ENCODE measurements at regions not wholly inside any gene's neighbourhood (a gene's known extent, or its start where the extent isn't known, plus 50 kb on each side); places are given as distances from the start of the nearest gene placed in this dataset.
A peak's percentile ranks its signal among the peaks of the same experiment; 100 is the strongest.

DNA sequence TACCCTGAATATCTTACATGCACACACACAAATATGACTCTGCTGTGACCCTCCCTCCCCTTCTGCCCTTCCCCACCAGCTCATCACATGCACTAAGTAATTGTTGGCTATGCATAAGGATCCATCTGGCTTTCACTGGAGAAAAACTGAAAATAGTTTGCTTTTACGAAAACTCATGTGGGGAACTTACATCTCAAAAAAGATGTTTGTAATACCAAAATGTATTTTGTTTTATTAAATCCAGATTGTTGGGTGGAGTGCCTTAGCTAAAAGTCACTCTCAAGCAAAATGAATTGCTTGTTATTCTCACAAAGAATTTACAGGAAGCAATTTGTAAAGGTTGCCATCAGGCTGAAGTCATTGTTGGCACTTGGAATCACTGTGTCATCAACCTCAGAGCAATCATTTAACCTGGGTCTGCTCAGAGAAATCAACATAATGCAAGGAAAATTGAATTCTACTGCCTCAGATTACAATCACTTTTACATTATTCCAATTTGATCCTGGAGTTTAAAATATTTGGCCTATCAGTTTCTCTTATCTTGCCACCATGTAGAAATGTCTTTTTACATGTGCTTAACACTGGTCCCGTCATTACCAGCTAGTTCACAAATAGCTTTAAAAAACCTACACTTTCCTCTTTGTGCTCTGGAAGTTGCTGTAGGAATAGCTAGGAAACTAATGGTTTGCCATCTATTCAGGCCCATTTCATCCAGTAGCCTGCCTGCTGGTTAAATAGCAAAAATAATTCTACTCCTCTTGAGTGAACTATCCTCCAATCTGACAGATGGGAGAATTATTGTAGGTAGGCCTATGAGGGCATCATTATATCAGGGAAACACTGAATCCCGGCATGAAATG is 90.3 kb upstream of the TMEM17 start:
- no peak for DNase-seq (ENCODE audit: low spot score)

DNA sequence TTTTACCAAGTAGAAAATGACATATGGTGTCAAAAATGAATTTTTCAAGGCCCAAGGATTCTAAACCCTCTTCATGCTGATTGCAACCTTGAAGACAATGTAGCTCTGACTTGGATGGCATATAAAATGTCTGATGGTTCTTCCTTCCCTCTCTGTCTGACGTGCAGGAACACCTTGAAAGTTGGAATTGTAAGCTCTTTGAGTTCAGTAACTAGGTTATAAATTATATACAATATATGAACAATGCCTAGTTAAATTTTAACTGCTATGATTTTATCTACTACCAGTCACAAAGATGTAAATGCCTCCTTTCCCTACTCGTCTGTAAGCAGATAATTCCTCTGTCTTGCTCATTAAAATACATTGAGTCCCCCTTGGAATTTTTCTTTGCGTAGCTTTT is 89.5 kb upstream of the TMEM17 start:
- DNase-seq (ENCODE audit: low spot score), result no peak

DNA sequence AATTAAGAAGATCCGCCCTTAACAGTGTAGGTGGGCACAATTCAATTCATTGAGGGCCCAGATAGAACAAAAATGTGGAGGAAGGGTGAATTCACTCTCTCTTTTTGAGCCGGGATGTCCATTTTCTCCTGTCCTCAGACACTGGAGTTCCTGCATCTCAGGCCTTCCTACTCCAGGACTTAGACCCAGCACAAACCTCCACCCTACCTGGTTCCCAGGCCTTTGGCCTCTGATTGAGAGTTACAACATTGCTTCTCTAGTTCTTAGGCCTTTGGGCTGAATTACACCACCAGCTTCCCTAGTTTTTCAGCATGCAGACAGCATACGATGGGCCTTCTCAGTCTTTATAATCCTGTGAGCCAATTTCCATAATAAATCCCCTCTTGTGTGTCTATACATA is 87.8 kb upstream of the TMEM17 start:
- no peak for DNase-seq (ENCODE audit: low spot score)

DNA sequence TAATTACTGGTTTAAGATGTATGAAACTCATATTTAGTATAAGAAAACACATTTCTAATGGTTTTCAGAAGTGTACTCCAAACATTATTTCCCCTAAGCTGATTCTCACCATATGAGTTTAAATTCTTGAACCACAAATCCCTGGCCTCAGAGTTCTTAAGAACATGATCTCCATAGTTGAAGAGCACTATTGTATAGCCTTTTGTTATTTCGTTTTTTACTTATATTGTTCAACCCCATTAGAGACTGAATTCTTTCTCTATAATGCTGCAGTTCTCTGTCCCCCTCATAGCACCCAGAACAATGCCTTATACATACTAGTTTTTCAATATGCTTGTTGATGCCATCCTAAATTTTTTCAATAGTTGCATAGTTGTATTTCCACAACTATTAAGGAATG is 85.5 kb upstream of the TMEM17 start:
- no peak for DNase-seq (ENCODE audit: low spot score)

DNA sequence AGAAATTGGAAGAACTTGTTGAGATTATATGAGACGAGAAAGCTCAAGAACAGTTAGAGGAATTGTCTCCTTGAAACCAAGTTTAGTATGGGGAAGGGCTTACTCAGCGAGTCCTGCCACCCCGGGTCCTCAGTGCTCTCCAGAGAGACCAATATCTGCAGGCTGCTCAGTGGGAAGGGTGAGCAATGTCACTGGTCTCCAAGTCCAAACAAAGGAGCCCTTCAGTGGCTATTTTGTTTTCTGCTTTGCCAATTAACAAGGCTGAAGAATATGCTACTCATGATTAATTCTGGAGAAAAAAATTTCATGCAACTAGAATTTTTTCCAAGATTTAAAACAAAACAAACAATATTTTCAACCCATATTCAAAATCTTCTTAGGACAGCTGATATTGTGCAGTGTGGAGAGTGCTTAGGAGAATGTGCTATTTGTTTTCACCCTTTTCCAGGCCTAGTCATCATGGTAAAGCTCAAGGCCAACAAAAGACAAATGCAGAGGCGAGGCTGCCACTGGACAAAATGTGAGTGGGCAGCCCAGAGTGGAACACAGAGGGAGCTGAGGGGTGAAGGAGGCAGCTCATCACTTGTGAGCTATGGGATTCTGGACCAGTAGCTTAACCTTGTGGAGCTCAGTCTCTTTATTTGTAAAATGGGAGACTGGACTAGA is 83.8 kb upstream of the TMEM17 start:
- peak; percentile 67 for DNase-seq (ENCODE audit: low spot score)

- DNase-seq (ENCODE audit: low spot score), result no peak
These were observed 81.6 kb upstream of the TMEM17 start for GRCh38 chr2:62587592-62587991.

GRCh38 chr2:62586981-62587380 is 81.0 kb upstream of the TMEM17 start:
- peak; percentile 65 for DNase-seq (ENCODE audit: low spot score)

DNA sequence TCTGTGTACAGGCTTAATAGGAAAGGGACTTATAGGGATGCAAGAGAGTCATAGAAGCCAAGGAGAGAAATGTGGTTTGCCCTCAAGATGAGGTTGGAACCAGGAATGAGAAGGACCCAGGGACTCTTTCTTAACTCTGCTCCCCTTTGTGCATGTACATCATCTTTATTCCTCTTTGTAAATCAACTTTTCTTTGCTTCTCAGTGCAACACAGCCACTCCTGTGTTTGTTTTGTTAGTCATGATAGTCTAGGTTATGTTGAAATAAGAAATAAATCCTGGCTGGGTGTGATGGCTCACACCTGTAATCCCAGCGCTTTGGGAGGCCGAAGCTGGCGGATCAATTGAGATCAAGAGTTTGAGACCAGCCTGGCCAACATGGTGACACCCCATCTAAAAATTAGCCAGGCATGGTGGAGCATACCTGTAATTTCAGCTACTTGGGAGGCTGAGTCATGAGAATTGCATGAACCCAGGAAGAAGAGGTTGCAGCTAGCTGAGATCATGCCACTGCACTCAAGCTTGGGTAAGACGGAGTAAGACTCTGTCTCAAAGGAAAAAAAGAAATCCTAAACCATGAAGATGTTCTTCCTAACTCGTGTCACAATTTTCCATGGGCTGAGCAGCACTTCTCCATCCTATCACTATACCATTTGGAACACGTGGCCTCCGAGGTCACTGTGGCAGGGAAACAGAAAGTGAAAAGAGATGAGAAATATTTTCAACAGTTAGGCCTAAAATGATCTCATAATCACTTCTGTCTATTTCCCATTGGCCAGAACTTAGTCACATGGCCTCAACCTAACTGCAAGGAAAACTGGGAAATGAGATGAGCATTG is 73.0 kb upstream of the TMEM17 start:
- DNase-seq (ENCODE audit: low spot score), result no peak

DNA sequence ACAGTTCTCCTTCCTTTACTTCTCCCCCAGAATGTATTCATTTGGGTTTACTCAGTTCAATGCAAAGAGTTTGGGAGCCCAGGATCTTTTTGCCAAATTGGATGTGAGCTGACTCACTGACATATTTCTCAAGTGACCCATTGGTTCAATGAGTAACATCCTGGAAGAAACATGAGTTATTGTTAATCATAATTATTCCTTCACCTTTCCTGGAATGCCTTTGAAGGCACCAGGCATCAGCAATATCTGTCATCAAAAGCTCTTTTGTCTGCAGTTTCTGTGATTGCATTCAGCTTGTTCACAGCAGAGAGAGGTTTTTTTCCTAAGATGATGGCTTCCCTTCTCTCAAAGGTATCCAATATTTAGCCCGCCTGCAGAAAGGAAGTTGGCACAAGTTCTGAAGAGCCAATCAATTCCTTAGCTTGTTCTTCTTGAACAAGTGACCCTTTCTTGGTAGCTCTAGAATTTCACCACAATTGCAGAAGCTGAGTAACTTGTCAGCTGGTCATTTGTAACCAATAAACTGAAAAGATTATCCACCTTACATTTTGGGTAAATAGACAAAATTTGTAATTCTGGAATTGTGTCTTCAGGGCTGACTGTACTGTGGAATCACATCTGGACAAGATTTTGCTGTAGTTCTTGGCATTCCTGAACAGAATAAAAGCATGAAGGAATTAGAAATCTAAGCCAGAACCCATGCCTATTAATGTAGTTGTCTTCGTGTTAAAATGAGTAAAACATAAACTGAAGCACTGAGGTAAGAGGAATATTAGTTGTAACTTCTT is 72.2 kb upstream of the TMEM17 start:
- no peak for DNase-seq (ENCODE audit: low spot score)

GRCh38 chr2:62576276-62576939 is 70.4 kb upstream of the TMEM17 start:
- no peak for DNase-seq (ENCODE audit: low spot score)

- no peak for DNase-seq (ENCODE audit: low spot score)
These were observed 67.9 kb upstream of the TMEM17 start for GRCh38 chr2:62573936-62574335.

GRCh38 chr2:62573137-62573731 is 67.2 kb upstream of the TMEM17 start:
- no peak for DNase-seq (ENCODE audit: low spot score)

DNA sequence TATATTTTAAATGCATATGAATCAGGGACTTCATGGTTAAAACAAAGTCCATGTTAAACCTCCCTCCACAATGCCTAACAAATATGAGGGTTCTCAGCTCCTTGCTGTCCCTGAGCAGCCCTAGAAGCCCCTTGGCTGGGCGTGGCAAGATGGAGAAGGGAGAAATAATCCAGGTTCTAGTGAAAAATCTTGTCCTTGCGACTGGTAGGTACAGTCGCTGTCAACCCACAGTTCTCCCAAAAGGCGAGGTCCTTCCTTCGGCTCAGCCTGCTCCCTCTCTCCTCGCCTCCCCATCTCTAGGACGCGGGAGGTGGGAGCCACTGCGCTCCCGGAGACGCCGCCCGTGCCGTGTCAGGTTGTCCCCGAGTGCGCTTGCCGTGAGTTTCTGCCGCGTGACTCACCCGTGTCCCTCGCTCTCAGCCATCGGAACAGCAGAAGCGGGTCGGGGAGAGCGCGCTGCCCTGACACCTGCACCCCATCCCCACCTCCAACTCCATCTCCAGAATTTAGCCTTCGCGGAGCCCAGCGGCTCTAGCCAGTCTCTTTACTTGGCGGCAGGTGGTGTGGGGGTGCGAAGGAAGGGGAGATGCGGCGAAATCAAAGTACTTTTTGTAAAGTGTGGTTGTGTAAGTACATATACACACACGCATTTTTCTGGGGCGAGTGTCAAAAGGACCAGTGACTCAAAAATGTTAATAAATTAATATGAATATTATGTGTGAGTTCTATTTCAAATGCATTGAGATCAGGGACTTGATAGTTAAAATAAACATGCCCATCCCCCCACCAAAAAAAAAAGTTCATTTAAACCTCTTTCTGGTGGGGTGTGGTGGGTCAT is 65.1 kb upstream of the TMEM17 start:
- DNase-seq (ENCODE audit: low spot score), result peak; percentile 21

DNA sequence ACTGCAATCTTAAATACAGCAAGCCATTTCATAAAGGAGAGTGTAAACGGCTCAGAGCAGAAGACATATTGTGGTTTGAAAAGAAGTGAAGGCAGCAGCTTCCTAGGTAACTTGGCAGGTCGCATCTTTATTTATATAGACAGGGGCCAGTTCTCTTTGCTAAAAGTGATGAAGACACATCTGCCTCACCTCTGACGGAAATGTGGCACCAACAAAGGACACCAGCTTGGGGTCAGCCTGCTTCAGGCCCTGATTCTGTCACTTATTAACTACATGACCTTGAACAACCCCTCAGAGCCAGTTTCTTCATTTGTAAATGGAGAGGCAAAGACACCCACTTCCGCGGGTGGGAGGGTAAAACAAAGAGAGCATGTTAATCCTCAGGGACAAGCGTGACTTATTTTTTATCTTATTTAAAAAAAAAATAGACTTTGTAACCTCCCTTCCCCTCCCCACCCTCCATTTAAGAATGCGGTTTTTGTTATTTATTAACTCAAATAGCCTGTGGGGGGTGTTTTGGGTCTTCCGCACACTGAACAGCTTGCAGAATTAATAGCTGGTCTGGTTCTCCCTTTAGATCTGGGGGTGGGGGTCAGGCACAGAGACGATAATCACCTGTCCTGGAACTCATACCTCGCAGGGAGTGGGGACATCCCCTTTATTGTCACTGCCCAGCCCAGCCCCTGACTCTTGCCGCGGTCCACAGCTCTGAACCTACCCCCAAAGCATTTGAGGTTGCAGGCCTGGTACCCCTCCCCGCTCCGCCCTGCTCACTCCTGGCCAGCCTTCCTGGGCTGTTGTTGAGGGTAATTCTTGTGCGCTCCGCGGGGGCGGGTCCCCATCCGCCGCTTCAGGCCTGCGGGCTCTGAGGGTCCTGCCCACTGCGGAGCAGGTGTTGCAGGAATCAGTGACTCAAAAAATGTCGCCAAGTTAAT is 64.2 kb upstream of the TMEM17 start:
- no peak for DNase-seq (ENCODE audit: low spot score)

GRCh38 chr2:62568983-62569837 is 63.2 kb upstream of the TMEM17 start:
- no peak for DNase-seq (ENCODE audit: low spot score)

- DNase-seq (ENCODE audit: low spot score), result no peak
These were observed 62.1 kb upstream of the TMEM17 start for GRCh38 chr2:62568074-62568473.

- no peak for DNase-seq (ENCODE audit: low spot score)
These were observed 61.7 kb upstream of the TMEM17 start for GRCh38 chr2:62567669-62568068.

GRCh38 chr2:62566847-62567246 is 60.9 kb upstream of the TMEM17 start:
- DNase-seq (ENCODE audit: low spot score), result no peak

Data from Ammon's horn (tissue), 1 donor.